Upper lobe of left lung (tissue), 4 donors: ENCODE measurements at regions not wholly inside any gene's neighbourhood (a gene's known extent, or its start where the extent isn't known, plus 50 kb on each side); places are given as distances from the start of the nearest gene placed in this dataset.

Experiments used
- EP300 ChIP-seq, 4 donors: sonication (generic); formaldehyde crosslinking; IDR thresholded peaks; one replicate each; pipeline ENCODE4 v1.5.1; 2017; ENCODE audit warnings: antibody characterized with exemption in 4 of 4, control low read depth in 2 of 4
- POLR2A ChIP-seq, 4 donors: fragments of 450-650 bp; IDR thresholded peaks; one replicate each; pipeline ENCODE4 v1.5.1; 2016 to 2017; ENCODE audit warnings: antibody characterized with exemption in 4 of 4, mild to moderate bottlenecking in 2 of 4
- TF ChIP-seq, protein P1 (sequence below), 6 experiments: fragments of 450-650 bp in 4 of 6; fragments of 200-600 bp in 2 of 6; sonication (generic) in 2 of 6; IDR thresholded peaks; one replicate each; pipeline ENCODE4 v1.5.1; 2016 to 2019; ENCODE audit warnings: antibody characterized with exemption in 6 of 6

DNA sequence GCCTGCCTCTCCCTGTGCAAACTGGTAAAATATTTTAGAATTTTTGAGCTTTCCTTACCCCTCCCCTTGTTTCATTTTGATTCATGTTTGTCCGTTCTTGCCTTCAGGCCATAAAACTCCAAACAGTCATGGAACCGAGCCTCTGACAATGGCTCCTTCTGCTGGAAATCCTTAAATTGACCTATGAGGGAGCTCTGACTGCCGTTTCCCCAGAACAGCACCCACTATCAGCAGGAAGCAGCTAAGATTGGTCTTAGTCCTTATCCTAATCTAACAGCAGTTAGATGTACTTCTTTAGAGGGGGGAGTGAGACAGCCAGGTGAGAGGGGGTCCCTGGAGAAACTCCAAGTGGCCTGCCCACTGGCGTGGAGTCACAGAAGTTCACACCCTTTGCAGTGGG, 106.7 kb downstream of the FAM174A start:
- TF ChIP-seq, protein P1, sequence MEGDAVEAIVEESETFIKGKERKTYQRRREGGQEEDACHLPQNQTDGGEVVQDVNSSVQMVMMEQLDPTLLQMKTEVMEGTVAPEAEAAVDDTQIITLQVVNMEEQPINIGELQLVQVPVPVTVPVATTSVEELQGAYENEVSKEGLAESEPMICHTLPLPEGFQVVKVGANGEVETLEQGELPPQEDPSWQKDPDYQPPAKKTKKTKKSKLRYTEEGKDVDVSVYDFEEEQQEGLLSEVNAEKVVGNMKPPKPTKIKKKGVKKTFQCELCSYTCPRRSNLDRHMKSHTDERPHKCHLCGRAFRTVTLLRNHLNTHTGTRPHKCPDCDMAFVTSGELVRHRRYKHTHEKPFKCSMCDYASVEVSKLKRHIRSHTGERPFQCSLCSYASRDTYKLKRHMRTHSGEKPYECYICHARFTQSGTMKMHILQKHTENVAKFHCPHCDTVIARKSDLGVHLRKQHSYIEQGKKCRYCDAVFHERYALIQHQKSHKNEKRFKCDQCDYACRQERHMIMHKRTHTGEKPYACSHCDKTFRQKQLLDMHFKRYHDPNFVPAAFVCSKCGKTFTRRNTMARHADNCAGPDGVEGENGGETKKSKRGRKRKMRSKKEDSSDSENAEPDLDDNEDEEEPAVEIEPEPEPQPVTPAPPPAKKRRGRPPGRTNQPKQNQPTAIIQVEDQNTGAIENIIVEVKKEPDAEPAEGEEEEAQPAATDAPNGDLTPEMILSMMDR (IDR thresholded peaks at IDR 0.05) = no peak
- no peak for TF ChIP-seq POLR2A (IDR thresholded peaks at IDR 0.05)
- TF ChIP-seq EP300 (IDR thresholded peaks at IDR 0.05) = no peak
